B cell (primary cell): ENCODE measurements at regions not wholly inside any gene's neighbourhood (a gene's known extent, or its start where the extent isn't known, plus 50 kb on each side); places are given as distances from the start of the nearest gene placed in this dataset.

Experiments used
- ATAC-seq: fragments of 200-7000 bp; cut with Tn5 transposase; one replicate; pipeline ENCODE4 v1.10.0; 2021; ENCODE audit warnings: low read depth, mild to moderate bottlenecking, moderate number of reproducible peaks, moderate library complexity
- CTCF ChIA-PET: fragments of 350-600 bp; sonication (Branson Sonifier 250); formaldehyde crosslinking; loops from one replicate; lab custom pipeline; 2021; ENCODE audit warnings: antibody characterized with exemption, inconsistent platforms; lab: Charles Lee
- POLR2A ChIA-PET: fragments of 350-600 bp; sonication (Branson Sonifier 250); formaldehyde crosslinking; loops from one replicate; lab custom pipeline; 2021; ENCODE audit warnings: antibody characterized with exemption; lab: Charles Lee
- DNase-seq: peaks from one replicate; pipeline ENCODE4 v3.0.0; 2013
- H2AFZ ChIP-seq: 2 replicates; pipeline ENCODE4 v1.6.1; 2012; ENCODE audit warnings: mild to moderate bottlenecking, low read depth, low read length; ENCODE audit not compliant: insufficient read depth, poor library complexity, severe bottlenecking
- H3K27ac ChIP-seq, 2 donors: 1 replicate in 1 of 2; 2 replicates in 1 of 2; pipeline ENCODE4 v1.5.1; 2012 to 2013; ENCODE audit warnings: low read length in 2 of 2, mild to moderate bottlenecking in 2 of 2, moderate library complexity in 1 of 2
- H3K27me3 ChIP-seq, 4 experiments: fragments of 200-600 bp in 1 of 4; sonication (generic) in 1 of 4; replicated peaks in 1 of 4; 1 replicate in 2 of 4; 2 replicates in 2 of 4; pipeline versions ENCODE4 v1.6.1 to v1.7.0; 2013 to 2016; ENCODE audit warnings: low read length in 3 of 4, mild to moderate bottlenecking in 2 of 4, mixed read lengths in 1 of 4, moderate library complexity in 1 of 4; ENCODE audit not compliant: insufficient read depth in 4 of 4, control insufficient read depth in 3 of 4; ENCODE audit errors: control extremely low read depth in 1 of 4
- H3K36me3 ChIP-seq, 2 experiments: replicated peaks in 1 of 2; 1 replicate in 1 of 2; 2 replicates in 1 of 2; pipeline versions ENCODE4 v1.6.1 to v1.7.1; 2013; ENCODE audit warnings: low read length in 1 of 2; ENCODE audit not compliant: insufficient read depth in 2 of 2, control insufficient read depth in 1 of 2; ENCODE audit errors: control extremely low read depth in 1 of 2, extremely low read depth in 1 of 2
- H3K4me1 ChIP-seq, 2 donors: fragments of 200-600 bp in 1 of 2; sonication (generic) in 1 of 2; 1 replicate in 1 of 2; 2 replicates in 1 of 2; pipeline versions ENCODE4 v1.5.1 to v1.6.1; 2013 to 2017; ENCODE audit warnings: low read length in 2 of 2; ENCODE audit not compliant: control insufficient read depth in 2 of 2, insufficient read depth in 2 of 2
- H3K4me2 ChIP-seq: replicated peaks from 2 replicates; pipeline ENCODE3; 2012; ENCODE audit warnings: mild to moderate bottlenecking, low read depth, low read length; ENCODE audit not compliant: poor library complexity, severe bottlenecking
- H3K4me3 ChIP-seq, 5 experiments: fragments of 200-600 bp in 1 of 5; sonication (generic) in 1 of 5; 1 replicate in 3 of 5; 2 replicates in 2 of 5; pipeline versions ENCODE4 v1.5.1 to v1.7.0; 2011 to 2016; ENCODE audit warnings: low read length in 4 of 5, mild to moderate bottlenecking in 4 of 5, low read depth in 2 of 5, control low read depth in 1 of 5, moderate library complexity in 1 of 5; ENCODE audit not compliant: insufficient read depth in 1 of 5; ENCODE audit errors: control extremely low read depth in 1 of 5, extremely low read depth in 1 of 5
- H3K79me2 ChIP-seq: fragments of 200-600 bp; sonication (generic); one replicate; pipeline ENCODE4 v1.6.0; 2016; ENCODE audit warnings: low read length; ENCODE audit not compliant: control insufficient read depth, insufficient read depth
- H3K9ac ChIP-seq: fragments of 200-600 bp; sonication (generic); 2 replicates; pipeline ENCODE4 v1.6.1; 2017; ENCODE audit warnings: mild to moderate bottlenecking, low read length, moderate library complexity
- H3K9me3 ChIP-seq, 3 donors: one replicate each; pipeline versions ENCODE4 v1.6.1 to v1.7.1; 2013; ENCODE audit warnings: low read length in 2 of 3; ENCODE audit not compliant: control insufficient read depth in 2 of 3, insufficient read depth in 1 of 3; ENCODE audit errors: control extremely low read depth in 1 of 3
- H4K20me1 ChIP-seq: 2 replicates; pipeline ENCODE4 v1.6.0; 2012; ENCODE audit warnings: mild to moderate bottlenecking, low read length; ENCODE audit not compliant: insufficient read depth, control insufficient read depth, poor library complexity, severe bottlenecking
- H3K27ac Mint-ChIP-seq: one replicate; pipeline ENCODE4 v1.8.0; 2021; ENCODE audit warnings: mixed read lengths
- H3K27me3 Mint-ChIP-seq: one replicate; pipeline ENCODE4 v1.8.0; 2021; ENCODE audit warnings: mixed read lengths
- H3K4me1 Mint-ChIP-seq: one replicate; pipeline ENCODE4 v1.8.0; 2021; ENCODE audit warnings: mixed read lengths
- H3K4me3 Mint-ChIP-seq: one replicate; pipeline ENCODE4 v1.8.0; 2021; ENCODE audit warnings: mixed read lengths
- H3K9me3 Mint-ChIP-seq: one replicate; pipeline ENCODE4 v1.8.0; 2022; ENCODE audit warnings: mixed read lengths; ENCODE audit not compliant: insufficient read depth
- EZH2 ChIP-seq: IDR thresholded peaks from 2 replicates; pipeline ENCODE4 v1.6.1; 2012; ENCODE audit warnings: borderline replicate concordance, low read depth, mild to moderate bottlenecking, moderate library complexity, low read length; ENCODE audit not compliant: insufficient read depth, poor library complexity, severe bottlenecking
- WGBS: methylation state at CpG from one replicate; pipeline ENCODE4 v1.1.5; 2013; ENCODE audit warnings: missing lambda C conversion rate; ENCODE audit not compliant: insufficient coverage; 5-methylcytosine and 5-hydroxymethylcytosine counted together
- intact Hi-C: fragments of 100-400 bp; cut with micrococcal nuclease; formaldehyde crosslinking; loops from one replicate; pipeline ENCODE4 v1.10.0; 2022
- TF ChIP-seq, protein P1 (sequence below): fragments of 200-600 bp; IDR thresholded peaks from one replicate; pipeline ENCODE4 v1.8.0; 2022; ENCODE audit warnings: antibody characterized with exemption, mild to moderate bottlenecking

DNA sequence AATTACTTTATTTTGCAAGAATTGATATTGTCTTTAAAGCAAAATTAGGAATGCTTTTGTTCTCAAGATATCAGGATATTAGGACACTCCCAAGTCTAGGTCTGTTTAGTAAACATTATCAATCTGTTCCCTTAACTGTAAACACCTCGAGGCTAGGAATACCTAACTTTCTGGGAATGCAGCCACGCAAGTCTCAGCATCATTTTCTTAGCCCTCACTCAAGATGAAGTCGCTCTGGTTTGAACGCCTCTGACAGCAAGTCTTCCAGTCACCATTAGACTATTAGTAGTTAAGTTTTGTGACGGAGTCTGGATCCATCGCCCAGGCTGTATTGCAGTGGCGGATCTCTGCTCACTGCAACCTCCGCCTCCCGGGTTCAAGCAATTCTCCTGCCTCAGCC is 128.0 kb upstream of the MYO3A start:
- no peak overlapping the region for H3K9ac ChIP-seq
- Mint-ChIP-seq H3K27me3 (peaks cover 11% of the 10 kb centered on the region), H3K4me1 (no peaks in the 10 kb centered on the region), H3K27ac (no peak overlapping the region), H3K4me3 (no peak overlapping the region), H3K9me3 (no peaks in the 10 kb centered on the region)
- ATAC-seq (no peak), DNase-seq (no peak)
- H3K4me2 ChIP-seq = no peak overlapping the region
- H3K27ac ChIP-seq = no peak overlapping the region
- intact Hi-C loops = no loop called here
- no peaks in the 10 kb centered on the region for H3K9me3 ChIP-seq
- peaks cover 0 to 4% (median under 1%) of the 10 kb centered on the region in 4 experiments for H3K27me3 ChIP-seq
- H3K4me3 ChIP-seq = no peak overlapping the region
- no peak overlapping the region for H2AFZ ChIP-seq
- H3K4me1 ChIP-seq = no peaks in the 10 kb centered on the region
- no peaks in the 10 kb centered on the region for H4K20me1 ChIP-seq
- CTCF ChIA-PET = no interaction called here
- 94% methylated on average over 9 of the region's 9 CpGs for WGBS
- POLR2A ChIA-PET = no interaction called here
- H3K79me2 ChIP-seq = no peaks in the 10 kb centered on the region
- no peaks in the 10 kb centered on the region for H3K36me3 ChIP-seq
- no peak for TF ChIP-seq EZH2
- TF ChIP-seq, protein P1, sequence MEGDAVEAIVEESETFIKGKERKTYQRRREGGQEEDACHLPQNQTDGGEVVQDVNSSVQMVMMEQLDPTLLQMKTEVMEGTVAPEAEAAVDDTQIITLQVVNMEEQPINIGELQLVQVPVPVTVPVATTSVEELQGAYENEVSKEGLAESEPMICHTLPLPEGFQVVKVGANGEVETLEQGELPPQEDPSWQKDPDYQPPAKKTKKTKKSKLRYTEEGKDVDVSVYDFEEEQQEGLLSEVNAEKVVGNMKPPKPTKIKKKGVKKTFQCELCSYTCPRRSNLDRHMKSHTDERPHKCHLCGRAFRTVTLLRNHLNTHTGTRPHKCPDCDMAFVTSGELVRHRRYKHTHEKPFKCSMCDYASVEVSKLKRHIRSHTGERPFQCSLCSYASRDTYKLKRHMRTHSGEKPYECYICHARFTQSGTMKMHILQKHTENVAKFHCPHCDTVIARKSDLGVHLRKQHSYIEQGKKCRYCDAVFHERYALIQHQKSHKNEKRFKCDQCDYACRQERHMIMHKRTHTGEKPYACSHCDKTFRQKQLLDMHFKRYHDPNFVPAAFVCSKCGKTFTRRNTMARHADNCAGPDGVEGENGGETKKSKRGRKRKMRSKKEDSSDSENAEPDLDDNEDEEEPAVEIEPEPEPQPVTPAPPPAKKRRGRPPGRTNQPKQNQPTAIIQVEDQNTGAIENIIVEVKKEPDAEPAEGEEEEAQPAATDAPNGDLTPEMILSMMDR = no peak

DNA sequence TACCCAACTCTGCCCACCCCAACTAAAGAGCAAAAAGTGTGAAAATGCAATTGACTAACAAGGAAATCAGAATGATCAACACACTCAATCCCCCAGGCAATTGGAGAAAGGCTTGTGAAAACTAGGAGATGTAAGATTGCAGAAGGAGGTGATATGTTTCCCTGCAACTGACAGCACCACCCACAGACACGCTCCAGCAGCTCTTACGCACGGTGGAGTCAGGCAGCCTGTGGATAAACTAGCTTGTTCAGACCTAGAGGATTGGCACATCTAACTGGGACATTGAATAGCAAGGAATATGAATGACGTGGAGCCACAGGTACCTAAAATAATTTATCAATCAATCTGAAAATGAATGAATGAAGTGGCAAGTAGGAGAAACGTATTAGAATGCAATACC is 125.7 kb upstream of the MYO3A start:
- no peaks in the 10 kb centered on the region for H3K4me1 ChIP-seq
- H3K27ac Mint-ChIP-seq = no peak overlapping the region
- H3K27ac ChIP-seq = no peak overlapping the region
- ChIA-PET CTCF (no interaction called here), POLR2A (no interaction called here)
- H3K4me2 ChIP-seq = no peak overlapping the region
- no peaks in the 10 kb centered on the region for H3K79me2 ChIP-seq
- H3K4me3 Mint-ChIP-seq = no peak overlapping the region
- H3K4me1 Mint-ChIP-seq = no peaks in the 10 kb centered on the region
- no peak for ATAC-seq
- no peak overlapping the region for H2AFZ ChIP-seq
- H3K9me3 ChIP-seq = no peaks in the 10 kb centered on the region
- no peaks in the 10 kb centered on the region for H3K9me3 Mint-ChIP-seq
- intact Hi-C loops = no loop called here
- no peak overlapping the region for H3K4me3 ChIP-seq
- H3K36me3 ChIP-seq = no peaks in the 10 kb centered on the region
- H3K27me3 Mint-ChIP-seq = peaks cover 11% of the 10 kb centered on the region
- TF ChIP-seq EZH2 = no peak
- TF ChIP-seq, protein P1 = no peak
- no peak overlapping the region for H3K9ac ChIP-seq
- peaks cover 0 to 4% (median under 1%) of the 10 kb centered on the region in 4 experiments for H3K27me3 ChIP-seq
- no CpG with 5 or more reads among the region's 5 CpGs for WGBS
- DNase-seq = no peak
- no peaks in the 10 kb centered on the region for H4K20me1 ChIP-seq
